ENCODE measurements at regions not wholly inside any gene's neighbourhood (a gene's known extent, or its start where the extent isn't known, plus 50 kb on each side); places are given as distances from the start of the nearest gene placed in this dataset.

DNA sequence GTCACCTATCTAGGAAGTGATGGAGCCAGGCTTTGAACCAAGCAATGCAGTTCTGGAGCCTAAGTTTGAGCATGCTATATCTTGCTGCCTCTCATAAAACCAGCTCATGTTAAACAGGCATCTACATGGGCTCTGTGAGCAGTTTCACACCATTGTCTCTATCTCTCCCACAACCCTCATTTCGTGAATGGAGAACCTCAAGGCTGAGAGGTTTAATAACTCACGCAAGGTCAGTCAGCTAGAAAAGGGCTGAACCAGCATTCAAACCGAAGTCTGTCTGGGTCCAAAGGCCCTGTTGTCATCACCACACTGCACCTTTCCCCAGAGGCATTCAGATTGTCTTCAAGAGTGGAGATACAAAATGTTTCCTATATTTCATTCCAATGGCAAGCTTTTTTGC is 369.2 kb downstream of the MID1IP1 start:
- TF ChIP-seq EZH2 (IDR thresholded peaks at IDR 0.05; ENCODE audit: insufficient read depth, poor library complexity, severe bottlenecking): no peak
- no peak for TF ChIP-seq EZH2phosphoT487 (IDR thresholded peaks at IDR 0.05; ENCODE audit: insufficient read depth, low read depth)
